DMS114 treated with DMSO at 0.1 percent for 48 hours (cell line): ENCODE measurements at regions not wholly inside any gene's neighbourhood (a gene's known extent, or its start where the extent isn't known, plus 50 kb on each side); places are given as distances from the start of the nearest gene placed in this dataset.
"Not testable (repeated sequence)": the region's sequence is repeated elsewhere in the genome, so short reads cannot be mapped to it uniquely, and the experiment has no call there.

Experiments used
- DNase-seq: peaks from one replicate; lab custom pipeline; 2025; ENCODE audit not compliant: unreplicated experiment; lab: John Stamatoyannopoulos, UW

DNA sequence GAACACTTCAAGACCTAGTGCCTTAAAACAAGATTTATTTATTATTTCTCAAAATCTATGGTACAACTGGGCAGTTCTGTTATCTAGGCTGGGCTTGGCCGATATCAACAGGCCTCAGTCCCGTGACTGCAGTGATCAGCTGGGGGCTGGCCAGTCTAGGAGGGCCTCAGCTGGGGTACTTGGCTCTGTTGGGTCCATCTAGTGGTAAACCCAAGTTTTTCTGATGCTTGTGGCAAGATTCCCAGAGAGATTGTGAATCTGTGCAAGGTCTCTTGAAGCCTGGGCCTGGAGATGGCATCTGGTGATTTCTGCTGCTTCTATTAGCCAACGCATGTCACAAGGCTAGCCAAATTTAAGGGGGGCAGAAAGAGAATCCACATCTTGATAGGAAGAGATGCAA, 482.4 kb upstream of the SGO1 start:
- DNase-seq = no peak

DNA sequence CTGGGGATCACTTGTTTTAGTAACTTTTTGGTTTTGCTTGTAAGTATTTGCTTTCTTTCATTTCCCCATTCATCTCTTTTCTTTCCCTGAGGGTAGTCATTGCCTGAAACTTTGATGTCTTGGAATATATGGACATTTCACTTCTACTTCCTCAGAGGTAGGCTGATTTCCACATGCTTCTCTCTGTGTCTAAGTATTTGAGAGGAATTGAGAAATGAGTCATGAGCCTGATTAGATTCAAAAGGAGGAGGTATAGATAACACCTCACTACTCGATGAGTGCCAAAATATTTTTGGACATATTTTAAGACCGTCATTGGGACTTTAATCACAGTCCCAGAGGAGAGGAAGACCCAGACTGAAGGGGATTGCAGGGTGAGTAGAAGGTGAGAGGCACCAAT, 480.1 kb upstream of the SGO1 start:
- DNase-seq = no peak

DNA sequence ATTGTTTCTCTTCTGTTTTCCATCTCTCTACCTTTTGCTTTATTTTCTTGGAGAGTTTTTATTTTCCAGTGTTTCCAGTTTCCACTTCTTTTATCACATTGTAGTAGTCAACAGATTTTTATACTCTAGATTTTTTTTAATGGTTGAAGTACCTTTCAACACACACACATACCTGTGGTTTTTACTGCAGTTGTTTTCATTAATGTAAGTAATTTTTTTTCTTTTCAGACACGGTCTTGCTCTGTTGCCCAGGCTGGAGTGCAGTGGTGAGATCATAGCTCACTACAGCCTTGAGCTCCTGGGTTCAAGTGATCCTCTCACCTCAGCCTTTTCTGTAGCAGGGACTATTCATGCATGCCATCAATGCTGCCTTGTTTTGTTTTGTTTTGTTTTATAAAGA, 472.5 kb upstream of the SGO1 start:
- DNase-seq = no peak

DNA sequence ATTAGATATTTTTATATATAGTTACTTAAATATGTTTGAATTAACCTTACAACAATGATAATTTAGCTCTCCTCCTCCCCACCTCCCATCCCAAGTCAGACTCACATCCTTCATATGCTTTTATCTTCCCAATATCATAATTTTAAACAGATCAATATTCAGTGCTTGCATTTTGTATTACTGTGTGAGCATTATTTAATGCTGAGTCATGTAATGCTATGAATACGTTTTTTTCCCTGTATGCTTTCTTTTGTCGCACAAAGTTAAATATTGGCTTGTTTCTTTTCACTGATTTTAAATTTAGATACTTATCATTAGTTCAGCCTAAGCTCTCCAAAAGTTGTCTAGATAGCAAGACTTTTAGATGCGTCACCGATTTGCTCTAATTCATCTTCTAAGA, 471.6 kb upstream of the SGO1 start:
- no peak for DNase-seq

DNA sequence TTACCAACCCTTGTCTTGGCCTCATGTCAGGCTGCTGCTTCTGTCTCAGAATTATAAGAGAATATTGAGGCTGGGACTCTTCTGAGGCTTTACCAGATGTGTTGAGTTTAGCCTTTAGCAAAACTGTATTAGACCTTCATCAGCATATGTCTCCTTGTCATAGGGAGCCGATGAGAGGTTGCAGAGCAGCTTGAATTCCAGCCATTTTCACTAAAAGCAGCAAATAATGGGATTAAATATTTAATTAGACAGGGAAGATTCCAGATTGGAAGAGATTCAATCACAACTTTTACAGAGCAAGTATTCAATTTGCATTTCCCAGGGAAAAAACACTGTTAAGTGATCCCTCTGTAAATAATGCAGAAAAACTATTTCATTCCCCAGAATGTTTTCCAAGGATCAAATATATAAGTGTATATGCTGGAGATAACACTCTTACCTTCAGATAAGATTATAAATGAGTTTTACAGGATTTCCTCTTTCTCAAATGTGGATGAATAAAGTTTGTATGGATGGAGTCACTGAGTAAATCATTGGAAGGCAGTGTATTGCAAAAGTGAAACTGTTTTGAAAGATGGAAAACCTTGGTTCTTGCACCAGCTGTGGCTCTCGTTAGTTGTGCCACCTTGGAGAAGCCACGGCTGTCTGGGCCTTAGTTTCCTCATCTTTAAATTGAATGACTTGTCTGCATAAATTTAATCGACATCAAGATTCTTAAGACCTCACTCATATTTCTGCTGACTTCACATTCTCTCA, 466.4 kb upstream of the SGO1 start:
- DNase-seq = no peak

DNA sequence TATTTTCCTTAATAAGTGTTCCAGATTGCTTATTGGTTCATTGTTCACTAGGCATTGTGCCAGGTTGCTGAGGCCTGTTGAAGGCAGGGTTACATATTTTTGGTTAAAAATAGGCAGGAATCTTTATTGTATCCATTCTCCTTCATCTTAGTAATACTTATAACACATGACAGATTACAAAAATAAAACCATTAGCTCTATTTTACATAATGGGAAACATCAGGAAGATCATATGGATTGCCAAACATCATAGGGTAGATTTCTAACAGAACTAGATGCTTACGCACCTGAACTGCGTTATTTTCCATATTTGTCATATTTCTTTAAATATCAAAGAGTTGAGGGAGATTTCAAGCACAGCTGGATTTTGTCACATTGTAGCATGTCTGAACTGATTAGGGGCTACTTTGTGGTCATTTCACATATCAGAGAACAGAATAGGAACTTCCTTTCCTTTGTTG, 462.9 kb upstream of the SGO1 start:
- no peak for DNase-seq

DNA sequence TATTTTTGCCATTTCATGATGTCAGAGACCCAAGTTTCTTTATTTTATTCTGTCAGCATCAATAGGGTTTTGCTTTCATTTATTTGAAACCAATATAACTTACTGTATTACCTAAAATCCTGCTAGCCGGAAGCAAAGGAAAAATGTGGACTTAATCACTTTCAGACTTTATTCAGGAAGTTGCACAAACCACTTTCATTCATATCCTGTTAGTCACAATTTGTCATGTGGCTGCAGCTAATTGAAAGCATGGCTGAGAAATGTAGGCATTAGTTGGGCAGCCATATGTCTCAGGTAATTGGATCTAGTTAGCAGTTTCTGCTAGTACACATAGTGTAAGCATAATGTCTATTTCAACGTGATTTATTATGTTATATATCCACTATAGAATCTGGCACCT, 462.3 kb upstream of the SGO1 start:
- DNase-seq = no peak

DNA sequence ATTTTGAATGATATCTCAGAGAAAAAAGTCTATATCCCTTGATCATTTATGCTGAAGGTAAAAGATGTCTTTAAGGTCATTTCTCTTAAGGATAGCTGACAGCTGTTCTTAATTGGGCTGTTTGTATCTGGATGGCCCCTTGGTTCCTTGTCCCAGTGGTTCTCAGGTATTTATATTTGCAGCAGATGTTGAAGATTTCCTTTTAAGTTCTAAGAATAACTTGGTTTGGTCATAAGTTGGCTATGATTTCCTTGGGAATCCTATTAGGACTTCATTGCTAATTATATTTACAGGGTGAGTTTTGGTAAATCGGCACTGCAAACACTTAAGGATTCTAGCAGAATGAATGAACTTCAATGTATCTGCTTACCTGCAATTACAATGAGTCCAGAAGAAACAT, 460.4 kb upstream of the SGO1 start:
- DNase-seq = no peak

DNA sequence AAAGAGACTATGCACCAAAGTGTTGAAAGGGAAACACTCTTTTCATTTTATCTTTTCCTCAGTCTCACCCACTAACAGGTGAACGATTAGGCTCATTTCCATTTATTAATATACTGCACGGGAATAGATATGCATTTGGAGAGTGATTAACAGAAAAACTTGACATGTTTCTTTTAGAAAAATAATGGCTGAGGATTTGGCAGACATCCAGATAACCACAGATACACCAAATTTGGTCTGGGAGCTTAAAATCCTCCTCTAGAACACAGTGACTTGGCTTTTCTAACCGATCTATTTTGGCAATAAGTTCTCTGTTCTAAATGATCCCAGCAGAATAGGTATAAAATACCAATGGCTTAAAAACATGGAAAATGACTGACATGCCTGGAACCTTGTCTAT, 459.3 kb upstream of the SGO1 start:
- no peak for DNase-seq

DNA sequence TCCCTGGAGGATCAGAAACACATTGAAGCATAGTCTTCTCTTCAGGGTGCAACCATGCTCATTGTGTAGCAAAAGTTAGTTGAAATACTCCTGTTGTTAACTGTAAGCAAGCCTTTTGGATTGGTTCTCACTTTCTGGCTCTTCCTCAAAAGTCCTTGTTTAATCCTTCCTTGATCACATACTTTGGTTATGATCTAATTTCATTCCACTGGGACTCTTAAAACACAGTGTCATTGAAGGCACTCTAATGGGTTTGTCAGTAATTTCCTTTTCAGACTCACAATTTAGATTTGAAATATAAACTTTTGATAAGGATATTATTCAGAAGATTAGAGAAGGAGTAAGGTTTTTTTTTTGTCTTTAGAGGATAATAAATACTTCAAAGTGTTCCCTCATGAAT, 451.7 kb upstream of the SGO1 start:
- DNase-seq = no peak

DNA sequence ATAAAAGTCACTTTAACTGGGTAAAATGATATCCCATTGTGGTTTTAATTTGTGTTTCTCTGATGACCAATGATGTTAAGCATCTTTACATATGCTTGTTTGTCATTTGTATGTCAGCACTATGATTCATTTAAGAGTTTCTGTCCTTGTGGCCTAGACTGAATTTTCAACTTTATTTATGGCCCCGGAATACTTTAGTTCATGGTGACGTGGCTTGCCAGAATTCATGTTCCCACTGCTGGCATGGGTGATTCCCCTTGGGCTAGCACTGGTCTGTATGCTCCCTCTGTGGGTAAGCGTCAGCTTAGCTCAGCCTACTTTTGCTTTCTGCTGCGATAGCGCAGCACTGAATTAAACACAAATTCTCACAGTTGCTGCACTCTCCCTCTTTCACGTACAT, 436.3 kb upstream of the SGO1 start:
- DNase-seq = no peak

DNA sequence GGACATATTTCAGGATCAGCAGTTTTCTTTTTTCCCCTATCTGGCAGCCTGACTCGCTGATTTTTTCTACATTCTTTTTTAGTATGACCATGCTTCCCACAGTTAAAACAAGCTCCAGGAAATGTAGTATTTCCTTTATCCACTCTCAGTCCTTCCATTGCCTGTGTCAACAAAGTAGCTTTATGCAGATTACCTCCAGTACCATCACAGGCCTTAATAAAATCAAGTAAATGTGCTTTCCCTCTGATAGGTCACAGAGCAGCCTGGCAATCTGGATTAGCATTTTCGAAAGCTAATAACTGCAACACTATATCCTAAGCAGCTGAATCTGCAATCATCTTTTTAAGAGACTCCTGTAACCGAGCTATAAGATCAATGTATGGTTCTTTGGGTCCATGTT, 432.6 kb upstream of the SGO1 start:
- not testable (repeated sequence) for DNase-seq

DNA sequence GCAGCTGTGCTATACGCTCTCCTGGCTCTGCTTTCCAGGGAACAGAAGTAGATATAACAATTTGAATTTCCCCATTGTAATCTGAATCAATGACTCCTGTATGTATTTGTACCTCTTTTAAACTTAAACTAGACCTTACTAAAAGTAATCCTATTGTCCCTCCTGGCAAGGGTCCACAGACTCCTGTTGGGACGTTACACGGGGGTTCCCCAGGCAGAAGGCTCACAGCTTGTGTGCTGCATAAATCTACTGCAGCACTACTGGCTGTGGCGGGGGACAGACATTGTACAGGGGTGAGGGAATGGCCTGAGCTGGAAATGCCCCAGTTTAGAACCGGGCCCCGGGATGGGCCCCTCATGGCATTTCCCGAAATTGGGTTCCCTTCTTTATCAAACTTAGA, 432.2 kb upstream of the SGO1 start:
- not testable (repeated sequence) for DNase-seq

DNA sequence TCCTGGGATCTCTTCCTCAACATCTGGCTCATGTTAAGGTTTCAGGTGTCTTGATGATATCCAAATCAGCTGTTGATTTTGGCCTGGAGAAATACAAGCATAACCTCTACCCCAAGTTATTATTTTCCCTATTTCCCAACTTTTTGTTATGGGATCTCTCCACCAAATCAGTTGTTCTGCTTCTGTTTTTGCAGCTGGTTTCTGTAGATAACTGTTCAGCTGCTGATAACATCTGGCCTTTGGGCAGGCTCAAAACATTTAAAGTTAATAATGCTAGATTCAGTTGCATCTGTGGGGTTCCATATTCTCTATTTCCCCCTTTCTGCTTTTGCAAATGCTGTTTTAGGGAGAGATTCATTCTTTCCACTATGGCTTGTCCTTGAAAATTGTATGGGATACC, 430.0 kb upstream of the SGO1 start:
- not testable (repeated sequence) for DNase-seq

DNA sequence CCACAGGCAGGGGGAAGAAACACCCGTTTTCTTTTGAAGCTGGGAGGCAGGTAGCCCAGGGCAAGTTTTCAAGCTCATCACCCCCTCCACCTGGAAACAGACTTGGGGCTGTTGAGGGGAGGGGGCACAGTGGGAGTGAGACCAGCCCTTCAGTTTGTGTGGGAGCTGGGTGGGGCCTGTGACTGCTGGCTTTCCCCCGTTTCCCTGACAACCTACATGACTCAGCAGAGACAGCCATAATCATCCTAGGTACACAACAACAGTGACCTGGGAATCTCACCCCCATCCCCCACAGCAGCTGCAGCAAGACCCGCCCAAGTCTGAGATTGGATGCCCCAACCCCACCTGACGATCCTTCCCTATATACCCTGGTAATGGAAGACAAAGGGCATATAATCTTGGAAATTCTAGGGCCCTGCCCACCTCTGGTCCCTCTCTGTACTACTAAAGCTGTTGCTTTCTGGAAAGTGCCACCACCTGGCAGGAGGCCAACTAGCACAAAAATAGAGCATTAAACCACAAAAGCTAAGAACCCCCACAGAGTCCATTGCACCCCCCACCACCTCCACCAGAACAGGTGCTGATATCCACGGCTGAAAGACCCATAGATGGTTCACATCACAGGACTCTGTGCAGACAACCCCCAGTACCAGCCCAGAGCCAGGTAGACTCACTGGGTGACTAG, 422.2 kb upstream of the SGO1 start:
- no peak for DNase-seq

DNA sequence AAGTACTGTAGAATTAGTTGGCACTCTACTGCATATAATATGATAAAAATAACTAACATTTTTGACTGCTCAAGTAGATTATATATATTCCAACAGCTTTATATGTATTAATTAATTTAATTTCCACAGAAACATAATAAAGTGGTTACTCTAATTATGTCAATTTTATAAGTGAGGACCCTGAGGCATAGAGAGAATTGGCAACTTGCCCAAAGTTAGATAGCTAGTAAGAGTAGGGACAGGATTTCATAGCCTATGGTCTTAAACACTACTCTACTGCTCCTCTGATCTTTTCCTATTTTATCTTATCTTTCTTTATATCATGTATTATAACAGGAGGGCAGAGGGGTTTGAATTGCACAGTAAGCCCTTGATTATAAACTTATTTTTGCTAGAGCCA, 418.7 kb upstream of the SGO1 start:
- DNase-seq = no peak

DNA sequence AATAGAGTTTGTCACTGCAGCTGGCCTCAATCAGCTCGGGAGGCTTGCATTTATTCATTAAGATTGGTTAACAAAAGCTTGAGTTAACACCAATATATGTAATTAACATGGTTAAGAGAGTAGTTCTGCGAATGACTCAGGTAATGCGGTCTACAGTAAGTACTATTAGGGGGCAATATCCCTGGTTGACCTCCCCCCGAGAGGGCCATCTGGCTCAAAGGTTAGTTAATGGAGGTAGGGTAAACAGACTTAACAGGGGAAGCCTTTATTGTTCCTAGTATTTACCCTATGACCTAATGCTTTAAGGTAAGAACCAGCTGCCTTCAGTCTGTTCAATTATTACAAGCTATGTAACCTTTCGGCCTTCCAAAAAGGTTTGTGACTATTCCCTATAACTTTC, 403.3 kb upstream of the SGO1 start:
- no peak for DNase-seq

DNA sequence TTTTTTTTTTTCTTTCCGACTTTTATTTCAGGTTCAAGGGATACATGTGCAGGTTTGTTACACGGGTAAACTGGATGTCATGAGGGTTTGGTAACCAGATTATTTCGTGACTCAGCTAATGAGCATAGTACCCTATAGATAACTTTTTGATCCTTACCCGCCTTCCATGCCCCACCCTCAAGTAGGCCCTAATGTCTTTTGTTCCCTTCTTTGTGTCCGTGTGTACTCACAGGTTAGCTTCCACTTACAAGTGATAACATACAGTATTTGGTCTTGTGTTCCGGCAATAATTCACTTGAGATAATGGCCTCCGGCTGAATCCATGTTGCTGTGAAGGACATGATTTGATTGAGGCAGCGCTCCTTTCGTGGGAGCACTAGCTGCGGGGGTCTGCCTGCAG, 402.8 kb upstream of the SGO1 start:
- DNase-seq = no peak

DNA sequence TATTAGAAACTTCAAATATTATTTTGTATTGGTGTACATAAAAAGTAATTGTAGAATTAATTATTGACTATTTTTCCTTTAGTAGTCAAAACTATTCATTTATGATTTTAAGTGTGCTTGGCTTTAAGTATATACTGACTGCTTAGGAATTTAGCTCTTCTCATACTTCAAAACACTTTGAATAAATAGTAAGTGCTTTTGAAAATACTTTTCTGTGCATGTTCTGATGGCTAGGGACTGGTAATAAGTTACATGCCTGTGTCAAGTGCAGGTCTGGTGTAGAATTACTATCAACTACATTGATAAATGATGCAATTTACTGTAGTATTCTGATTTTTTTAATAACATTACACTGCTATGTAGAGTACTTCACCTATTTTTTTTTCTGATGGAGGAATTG, 397.6 kb upstream of the SGO1 start:
- DNase-seq = no peak

DNA sequence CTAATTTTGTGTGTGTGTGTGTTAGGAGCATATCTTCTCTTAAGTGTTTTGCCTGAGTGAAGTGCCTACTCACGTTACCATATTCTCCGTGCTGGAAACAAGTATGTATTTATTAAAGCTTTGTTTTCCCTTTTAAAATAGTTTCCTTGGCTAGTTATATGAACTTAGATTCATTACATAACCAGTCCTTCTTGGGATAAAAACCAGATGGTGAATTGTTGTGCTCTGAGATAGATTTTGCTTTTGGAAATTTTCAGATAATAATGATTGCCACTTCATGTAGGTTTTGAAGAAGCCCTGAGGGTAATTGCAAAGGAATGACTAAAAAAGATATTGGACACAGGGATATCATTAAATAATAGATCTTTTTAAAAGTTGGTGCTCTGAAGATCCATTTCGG, 390.2 kb upstream of the SGO1 start:
- no peak for DNase-seq

DNA sequence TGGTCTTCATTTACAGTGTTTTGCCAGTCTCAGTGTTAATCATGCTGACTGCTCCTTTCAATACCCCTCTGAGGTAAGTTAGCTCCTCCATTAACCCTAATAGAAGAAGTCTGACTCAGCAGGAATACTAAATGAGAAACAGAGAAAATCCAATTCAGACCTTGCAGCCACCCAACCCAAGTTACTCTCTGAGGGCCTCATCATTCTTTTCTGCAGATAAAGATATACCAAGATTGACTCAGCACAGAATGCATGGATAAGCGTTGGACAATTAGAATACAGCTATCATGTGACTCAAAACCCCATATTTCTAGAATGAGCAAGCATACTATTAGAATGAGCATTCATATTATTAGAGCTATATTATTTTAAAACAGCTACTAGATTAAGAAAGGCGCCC, 389.1 kb upstream of the SGO1 start:
- no peak for DNase-seq

DNA sequence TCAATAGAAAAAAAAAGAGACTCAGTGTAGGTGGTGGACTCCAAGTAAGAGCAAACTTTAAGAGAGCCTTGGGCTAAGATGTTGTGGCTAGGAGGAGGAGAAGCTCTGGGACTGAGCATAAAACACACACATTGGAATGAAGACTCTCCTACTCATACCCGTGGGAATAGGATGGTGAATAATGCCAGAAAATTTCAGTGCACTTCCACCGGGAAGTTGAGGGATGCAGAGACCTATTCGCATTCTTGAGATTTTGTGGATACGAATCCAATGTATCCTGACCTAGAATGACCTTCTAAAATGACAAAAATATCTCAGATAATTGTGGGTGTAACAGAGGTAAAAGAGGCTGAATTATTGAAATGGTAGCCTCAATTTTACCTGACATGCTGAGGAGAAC, 388.7 kb upstream of the SGO1 start:
- no peak for DNase-seq

DNA sequence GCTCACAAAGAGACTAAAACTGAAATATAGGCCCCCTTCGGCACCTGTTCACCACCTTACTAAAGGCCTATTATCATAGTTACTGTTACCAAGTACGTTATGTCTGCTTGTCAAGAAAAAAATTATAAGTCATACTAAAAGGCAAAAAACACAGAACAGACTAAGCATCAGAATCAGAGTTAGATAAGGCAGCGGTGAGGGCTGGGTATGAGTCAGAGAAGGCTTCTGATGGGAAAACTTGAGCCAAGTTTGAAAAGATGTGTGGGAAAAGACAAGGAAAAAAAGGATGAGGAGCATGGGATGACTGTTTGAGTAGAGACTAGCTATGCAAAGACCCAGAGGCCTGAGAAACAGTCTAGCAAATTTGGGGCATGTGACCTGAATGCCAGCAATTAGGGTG, 387.2 kb upstream of the SGO1 start:
- DNase-seq = no peak
